NOMO-1 (cell line): ENCODE measurements at regions not wholly inside any gene's neighbourhood (a gene's known extent, or its start where the extent isn't known, plus 50 kb on each side); places are given as distances from the start of the nearest gene placed in this dataset.
"Not testable (repeated sequence)": the region's sequence is repeated elsewhere in the genome, so short reads cannot be mapped to it uniquely, and the experiment has no call there.

ENCODE experiments used
- DNase-seq, 2 experiments: peaks; one replicate each; lab custom pipeline; 2025; ENCODE audit not compliant: unreplicated experiment in 2 of 2; lab: John Stamatoyannopoulos, UW

DNA sequence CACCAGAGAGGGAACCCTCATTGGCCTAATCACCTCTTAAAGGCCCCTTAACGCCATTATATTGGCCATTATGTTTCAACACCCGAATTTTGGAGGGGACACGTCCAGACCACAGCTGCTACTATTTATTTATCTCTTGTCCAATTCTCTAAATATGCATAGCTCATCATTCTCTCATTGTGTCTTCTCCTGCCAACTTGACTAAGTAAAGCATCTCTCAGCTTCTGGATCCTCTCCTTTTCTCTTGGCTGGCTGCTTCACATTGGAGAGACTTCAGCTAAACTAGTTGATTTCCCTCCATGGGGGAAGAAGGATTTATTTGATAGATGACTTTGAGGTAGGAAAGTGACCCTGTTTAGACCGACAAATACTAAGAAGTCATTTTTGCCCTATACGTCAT, 120.4 kb upstream of the KRR1 start:
- no peak for DNase-seq

DNA sequence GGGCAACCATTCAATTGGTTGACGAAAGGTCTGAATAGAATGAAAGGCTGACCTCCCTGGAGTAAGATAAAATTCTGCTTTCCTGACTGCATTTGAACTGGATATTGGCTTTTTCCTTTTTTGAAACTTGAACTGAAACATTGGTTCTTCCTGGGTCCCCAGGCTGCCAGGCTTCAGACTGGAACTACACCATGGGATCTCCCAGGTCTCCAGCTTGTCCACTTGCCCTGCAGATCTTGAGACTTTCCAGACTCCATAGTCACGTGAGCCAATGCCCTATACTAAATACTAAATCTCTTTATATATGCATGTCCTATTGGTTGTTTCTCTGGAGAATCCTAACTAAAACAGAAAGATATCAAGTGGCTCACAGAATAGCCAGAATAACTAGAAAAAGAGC, 118.7 kb upstream of the KRR1 start:
- DNase-seq = no peak

DNA sequence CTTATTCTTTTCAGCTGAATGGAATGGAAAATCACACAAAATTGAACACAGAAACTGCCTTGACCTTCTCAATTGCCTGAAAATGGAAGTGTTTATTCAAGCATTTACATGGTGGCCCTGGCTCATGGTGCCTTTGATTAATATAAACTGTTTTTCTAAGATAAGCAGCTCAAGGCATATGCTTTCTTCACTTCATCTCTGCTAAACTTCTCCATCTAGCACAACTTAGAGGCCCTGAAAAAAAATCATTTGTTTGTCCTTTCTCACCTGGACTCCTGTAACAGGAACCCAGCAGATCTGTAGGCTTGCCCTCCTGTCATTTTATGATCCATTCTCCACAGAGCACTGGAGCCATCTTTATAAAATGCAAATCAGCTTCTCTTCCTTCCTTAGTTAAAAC, 117.5 kb upstream of the KRR1 start:
- DNase-seq = no peak

DNA sequence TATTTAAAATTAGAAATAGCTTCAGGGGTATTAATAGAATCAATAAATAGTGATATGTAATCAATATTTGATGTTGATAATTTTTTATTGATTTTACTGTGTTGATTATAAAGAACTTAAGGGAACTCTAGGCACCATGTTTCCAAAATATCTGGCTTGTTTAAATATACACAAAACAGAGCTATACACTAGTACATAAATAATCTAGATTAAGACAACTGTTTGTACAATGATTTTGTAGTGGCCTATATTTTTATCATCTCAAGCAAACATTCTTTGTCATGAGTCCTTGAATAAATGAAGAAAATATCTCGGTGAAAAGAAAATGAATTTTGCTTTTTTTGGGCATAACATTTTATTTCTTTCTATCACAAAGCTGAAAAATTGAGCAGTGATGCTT, 117.1 kb upstream of the KRR1 start:
- DNase-seq = no peak

DNA sequence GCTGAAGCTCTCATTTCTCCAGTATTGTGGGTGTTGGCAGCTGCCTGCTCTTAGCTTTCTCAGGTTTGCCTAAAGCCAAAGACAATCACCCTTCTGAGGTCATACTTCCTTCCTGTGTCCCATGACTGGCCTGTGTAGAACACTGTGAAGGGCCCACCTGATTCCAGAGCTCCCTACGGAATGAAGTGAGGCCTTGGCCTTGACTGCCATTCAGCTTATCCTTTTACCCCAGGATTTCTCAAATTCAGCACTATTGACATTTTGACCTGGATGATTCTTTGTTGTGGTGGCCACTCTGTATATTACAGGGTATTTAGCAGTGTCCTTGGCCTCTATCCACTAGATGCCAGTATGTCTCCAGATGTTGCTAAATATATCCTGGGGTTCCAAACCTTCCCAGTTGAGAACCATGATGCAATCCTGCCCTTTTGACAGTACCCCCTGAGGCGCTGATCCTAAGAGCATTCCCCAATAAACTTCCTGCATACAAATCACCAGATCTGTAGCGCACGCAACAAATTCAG, 112.3 kb upstream of the KRR1 start:
- DNase-seq = no peak

DNA sequence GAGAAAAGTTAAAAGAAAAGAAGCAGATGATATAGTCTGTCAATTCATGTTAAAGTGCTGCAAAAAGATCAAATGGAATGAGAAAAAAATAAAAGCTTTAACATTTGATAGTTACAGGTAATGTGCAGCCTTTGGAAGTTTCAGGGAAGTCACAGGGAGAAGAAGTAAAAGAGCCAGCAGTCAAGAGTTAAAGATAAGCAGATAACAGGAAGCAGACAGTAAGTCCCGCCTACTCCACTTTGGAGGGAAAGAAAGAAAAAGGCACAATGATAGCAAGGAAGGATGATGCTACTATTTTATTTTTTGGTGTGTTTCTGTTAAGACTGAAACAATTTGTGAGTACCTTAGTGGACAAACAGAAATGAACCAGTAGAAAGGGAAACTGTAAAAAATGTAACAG, 111.1 kb upstream of the KRR1 start:
- no peak for DNase-seq

DNA sequence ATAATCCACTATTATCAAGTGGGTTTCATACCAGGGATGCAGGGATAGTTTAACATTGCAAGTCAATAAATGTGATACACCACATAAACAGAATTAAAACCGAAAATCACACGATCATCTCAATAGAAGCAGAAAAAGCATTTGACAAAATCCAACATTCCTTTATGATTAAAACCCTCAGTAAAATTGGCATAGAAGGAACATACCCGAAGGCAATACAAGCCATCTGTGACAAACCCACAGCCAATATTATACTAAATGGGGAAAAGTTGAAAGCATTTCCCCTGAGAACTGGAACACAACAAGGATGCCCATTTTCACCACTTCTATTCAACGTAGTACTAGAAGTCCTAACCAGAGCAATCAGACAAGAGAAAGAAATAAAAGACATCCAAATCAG, 103.0 kb upstream of the KRR1 start:
- not testable (repeated sequence) for DNase-seq

DNA sequence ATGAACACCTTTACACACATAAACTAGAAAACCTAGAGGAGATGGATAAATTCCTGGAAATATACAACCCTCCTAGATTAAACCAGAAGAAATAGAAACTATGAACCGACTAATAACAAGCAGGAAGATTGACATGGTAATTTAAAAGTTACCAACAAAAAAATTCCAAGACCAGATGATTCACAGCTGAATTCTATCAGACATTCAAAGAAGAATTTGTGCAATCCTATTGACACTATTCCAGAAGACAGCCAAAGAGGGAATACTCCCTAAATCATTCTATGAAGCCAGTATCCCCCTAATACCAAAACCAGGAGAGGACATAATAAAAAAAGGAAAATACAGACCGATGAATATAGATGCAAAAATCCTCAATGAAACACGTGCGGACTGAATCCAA, 102.6 kb upstream of the KRR1 start:
- no peak for DNase-seq

DNA sequence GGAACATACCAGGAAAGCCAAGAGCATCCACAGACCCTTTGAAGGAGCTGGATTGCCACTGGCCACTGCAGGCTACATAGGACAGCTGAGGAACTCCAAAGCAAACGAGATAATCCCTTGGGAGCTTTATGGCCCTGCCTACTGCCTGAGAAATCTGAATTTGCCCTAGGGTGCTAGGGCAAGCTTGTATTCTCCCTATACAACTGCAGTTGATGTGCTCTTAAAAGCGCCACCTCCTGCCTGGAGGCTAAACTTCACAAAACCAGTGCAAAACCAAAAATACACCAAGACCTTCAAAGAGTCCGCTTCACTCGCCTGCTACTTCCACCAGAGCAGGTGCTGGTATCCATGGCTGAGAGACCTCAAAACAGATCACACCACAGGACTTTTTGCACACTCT, 99.6 kb upstream of the KRR1 start:
- no peak for DNase-seq

DNA sequence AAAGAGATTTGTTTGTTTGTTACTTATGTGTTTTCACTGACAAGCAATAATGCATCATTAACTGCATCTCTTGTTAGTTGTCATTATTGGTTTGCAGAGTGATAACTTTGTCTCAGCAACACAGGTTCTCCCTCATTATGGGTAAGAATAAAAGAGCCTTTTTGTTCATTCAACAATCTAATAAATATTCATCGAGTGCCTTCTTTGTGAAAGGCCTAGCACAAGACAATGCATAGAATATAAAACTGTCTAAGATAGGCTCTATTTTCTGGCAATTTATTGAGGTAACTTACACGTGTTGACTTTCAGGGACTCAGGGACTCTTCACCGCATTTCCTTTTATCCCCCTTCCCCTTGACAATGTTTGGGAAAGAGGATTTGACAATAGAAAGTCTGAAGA, 95.5 kb upstream of the KRR1 start:
- DNase-seq = no peak

DNA sequence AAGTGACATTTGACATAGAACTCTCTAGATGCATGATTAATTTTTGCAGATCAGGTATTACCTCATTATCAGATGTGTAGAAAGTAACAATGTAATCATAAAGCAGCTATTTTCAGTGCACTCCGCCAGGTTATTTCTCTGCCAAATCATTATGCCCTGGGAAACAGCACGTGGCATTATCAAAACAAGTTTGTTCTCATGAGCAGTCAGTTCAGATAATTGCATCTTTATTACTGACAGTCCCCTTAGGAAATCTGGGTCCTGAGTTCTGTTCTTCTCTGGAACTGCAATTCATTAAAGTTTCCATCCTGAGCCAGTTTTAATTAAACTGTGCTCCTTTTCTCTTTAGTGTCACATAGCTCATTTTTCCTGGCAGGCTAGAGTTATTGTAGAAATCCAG, 94.7 kb upstream of the KRR1 start:
- no peak for DNase-seq

DNA sequence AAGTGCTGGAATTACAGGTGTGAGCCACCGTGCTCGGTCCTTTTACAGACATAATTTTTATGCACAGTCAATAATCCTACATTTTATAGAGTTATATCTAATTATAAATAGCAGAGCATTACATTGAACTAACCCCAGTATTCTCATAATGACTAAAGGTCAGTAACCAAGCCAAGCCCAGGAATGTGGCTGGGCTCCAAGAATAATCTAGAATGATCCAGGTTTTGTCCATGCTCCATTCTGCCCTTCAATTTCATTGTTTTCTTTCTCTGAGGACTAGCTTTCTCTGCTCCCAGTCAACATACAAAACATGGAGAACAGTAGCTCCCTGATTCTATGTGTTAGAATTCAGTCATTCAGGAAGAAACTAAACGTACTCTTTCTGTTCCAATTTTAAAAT, 92.1 kb upstream of the KRR1 start:
- no peak for DNase-seq

DNA sequence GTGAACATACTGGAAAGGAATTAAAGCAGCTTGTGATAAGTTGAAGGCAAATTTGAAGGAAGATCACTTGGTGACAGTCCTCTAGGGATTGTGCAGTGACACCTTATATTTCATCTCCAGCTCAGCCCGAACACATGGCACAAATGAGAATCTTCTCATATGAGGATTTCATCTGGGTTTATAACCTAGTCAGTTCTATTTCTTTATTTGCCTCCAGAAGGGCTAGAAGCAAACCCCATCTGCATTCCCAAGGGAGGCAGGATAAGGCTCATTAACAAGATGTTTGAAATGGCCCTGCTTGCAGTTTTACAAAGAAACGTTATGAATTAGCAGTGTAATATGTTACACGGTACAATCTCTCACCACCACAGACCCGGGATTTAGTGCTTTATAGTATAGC, 90.7 kb upstream of the KRR1 start:
- no peak for DNase-seq

DNA sequence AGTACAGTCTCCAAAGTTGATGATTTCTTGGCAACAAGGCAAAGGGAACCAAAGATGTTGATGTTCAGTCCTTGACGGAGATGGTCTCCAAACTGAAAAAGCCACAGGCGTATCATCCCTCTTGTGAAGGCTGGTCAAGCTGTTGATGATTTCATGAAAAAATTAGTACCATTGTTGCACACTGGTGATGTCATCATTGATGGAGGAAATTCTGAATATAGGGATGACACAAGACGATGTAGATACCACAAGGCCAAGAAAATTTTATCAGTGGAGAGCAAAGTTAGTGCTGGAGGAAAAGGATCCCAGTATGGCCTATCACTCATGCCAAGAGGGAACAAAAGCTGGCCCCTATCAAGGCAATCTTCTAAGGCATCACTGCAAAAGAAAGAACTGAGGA, 88.7 kb upstream of the KRR1 start:
- DNase-seq = no peak

DNA sequence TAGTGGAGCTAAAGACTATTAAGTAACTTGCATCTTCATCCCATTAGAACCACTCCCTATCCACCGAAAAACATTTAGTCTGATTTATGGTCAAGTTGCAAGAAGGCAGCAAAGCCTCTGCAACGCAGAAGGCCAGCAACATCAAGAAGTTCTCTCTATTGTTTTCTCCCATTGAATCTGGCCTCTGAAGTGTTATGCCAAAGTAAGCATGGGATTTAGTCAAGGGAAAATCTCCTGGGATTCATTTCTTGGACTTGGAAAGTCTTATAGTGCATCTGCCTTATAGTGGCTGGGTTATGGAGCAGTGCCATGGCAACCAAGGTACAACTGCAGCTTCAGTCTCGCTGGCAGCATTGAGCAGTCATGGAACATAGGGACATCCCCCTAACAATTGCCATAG, 87.7 kb upstream of the KRR1 start:
- no peak for DNase-seq

DNA sequence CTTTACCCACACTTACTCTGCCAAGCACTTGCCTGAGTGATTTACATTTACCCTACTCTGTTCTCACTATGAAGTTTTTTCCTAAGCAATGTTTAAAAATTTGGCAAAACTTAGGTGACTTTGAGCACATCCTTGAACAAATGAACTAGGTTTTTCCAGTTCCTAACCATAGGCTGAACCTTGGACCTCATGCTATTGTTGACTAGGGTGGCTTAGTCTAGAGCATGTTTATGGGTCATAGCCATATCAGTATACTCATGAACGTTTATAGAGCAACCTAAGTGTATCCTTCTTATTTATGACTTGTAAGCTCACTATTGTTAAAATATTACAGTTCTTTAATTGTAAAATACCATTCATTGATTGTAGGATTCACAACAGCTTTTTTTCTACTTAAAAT, 85.0 kb upstream of the KRR1 start:
- DNase-seq = no peak

DNA sequence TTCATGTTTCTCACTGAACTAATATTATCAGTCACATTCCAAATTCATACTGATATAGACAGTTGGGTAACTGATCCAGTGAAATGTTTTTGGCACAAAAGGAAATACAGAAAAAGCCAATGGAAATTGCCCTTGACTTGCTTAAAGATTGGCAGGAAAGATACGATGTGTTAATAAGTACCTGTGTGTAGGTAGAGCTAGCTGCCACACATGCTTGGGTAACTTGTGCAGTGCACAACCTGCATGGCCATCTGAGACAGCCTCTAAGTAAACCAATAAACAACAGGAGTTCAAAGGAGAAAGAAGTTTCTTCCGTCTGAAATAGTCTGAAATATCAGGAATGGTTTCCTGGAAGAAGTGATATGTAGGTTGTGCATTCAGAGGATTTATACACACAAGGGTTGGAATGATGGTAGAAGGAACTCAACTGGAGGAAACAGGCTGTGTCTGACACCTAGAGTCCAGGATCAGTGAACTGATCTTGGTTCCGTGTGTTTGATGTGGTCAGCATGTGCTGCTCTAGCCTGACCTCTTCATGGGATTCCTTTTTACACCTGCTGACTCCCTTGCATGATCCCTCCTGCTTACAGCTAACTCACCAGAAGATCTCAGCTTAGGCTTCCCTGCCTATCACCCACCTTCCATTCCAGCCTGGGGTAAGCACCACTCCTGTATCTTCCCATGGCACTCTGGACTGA, 81.4 kb upstream of the KRR1 start:
- DNase-seq = no peak

DNA sequence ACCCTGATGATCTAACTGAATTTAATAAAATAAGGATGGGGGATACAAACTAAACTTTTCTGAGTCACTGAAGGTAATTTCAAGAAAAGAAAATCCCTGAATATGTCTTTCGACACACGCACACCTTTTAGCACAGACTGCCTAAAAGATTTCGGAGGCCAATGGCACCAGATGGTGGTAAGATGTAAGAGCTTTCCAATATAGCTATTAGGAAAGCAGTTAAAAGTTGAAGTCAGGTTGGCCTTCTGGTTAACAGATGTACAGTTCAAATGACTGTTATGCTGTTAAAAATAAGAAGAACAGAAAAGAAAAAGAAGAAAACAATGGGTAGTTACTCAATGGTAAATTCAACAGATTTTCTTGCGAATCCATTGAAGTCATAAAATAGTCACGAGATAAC, 80.7 kb upstream of the KRR1 start:
- no peak for DNase-seq

DNA sequence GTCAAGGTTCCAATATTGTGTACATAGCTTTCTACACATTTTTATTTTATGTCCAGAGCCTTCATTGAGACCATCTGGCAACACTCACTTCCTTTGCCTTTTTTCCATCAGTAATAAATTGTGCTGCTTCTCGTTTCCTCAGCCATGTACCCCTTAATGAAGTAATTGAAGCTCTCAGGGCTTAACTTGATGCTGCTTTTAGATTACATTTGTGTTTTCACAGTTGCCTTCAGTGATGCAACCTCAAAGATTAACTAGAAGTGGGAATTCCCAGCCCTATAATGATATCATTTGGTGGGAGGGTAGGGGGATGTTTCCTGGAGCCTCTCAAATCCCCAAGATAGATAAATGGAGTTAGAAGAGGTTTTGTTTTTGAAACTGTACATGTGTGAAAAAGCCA, 80.2 kb upstream of the KRR1 start:
- DNase-seq = no peak

DNA sequence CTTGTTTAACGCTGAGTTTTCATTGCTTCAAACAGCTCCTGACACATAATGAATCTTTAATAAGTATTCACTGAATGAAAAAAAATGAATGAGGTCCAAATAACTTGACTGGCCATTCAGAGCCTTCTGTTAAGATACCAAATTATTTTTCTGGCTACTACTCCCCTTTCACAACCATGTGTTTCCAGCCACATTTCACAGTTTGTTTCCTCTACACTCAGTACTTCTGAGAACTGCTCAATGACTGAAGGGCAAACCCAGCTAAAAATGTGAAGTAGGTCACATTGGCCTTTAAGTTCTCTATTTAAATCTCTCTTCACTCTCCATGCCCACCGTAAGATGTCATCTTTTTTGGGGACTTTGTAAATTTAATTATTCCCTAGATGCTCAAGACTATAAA, 78.4 kb upstream of the KRR1 start:
- no peak for DNase-seq

DNA sequence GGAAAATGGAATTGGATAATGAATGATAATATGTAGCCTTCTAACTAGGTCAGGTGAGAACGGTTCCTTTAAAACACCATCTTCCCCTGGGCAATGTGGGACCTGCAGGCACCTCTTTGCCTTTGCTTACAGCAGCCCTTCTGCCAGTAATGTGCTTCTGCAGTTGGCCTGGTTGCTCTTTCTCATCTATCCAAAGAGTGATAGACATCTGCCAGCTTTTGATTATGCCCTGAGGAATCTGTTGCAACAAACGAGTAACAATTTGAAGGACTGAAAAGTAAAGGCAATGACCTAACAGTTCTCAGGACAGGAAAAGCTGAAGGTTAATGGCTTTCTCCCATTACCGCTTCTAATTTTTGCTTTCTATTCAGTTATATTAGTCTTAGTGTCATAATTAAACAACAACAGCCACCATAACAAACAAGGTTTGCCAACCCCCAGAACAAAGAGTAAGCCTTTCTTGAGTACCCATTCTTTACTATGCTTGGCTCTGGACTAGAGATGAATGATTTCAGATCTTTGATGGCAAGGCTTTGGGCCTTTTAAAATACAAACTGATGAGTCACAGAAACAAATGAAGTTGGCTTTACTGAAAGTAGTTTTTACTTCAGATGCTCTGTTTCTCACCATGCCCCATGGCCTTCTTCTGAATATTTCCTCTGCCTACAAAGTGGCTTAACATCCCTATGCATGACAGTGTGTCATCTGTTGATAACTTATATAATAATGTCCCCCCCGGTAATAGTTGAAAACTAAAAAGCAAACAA, 76.1 kb upstream of the KRR1 start:
- no peak for DNase-seq

DNA sequence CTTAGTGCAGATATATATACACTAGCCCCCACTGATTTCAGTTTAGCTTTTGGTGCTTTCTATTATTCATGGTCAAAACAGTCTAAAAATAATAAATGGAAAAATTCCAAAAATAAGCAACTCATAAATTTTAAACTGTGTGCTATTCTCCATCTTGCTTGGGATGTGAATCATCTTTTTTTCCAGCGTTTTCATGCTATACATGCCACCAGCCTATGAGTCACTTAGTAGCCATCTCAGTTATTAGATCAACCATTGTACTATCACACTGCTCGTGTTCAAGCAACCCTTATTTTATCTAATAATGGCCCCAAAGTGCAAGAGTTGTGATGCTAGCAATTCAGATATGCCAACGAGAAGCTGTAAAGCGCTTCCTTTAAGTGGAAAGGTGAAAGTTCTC, 73.9 kb upstream of the KRR1 start:
- no peak for DNase-seq
